Activated T-helper 17 cell treated with anti-CD3 and anti-CD28 coated beads, Interleukin-2, amount 50 U/mL, for 72 hours (primary cell): ENCODE measurements at regions not wholly inside any gene's neighbourhood (a gene's known extent, or its start where the extent isn't known, plus 50 kb on each side); places are given as distances from the start of the nearest gene placed in this dataset.

Experiments
- ATAC-seq: fragments of 150-1000 bp; cut with Tn5 transposase; replicated peaks from 2 replicates; pipeline ENCODE4 v1.10.0; 2021; ENCODE audit warnings: mild to moderate bottlenecking, moderate library complexity
- H3K27ac Mint-ChIP-seq: one replicate; pipeline ENCODE4 v1.8.0; 2022; ENCODE audit warnings: mixed read lengths
- H3K27me3 Mint-ChIP-seq: one replicate; pipeline ENCODE4 v1.8.0; 2022; ENCODE audit warnings: mixed read lengths
- H3K36me3 Mint-ChIP-seq: one replicate; pipeline ENCODE4 v1.8.0; 2022; ENCODE audit warnings: low read depth, mild to moderate bottlenecking, mixed read lengths
- H3K4me1 Mint-ChIP-seq: one replicate; pipeline ENCODE4 v1.8.0; 2022; ENCODE audit warnings: mixed read lengths
- H3K4me3 Mint-ChIP-seq: one replicate; pipeline ENCODE4 v1.8.0; 2022; ENCODE audit warnings: mild to moderate bottlenecking, mixed read lengths
- H3K9me3 Mint-ChIP-seq: one replicate; pipeline ENCODE4 v1.8.0; 2022; ENCODE audit warnings: mixed read lengths

DNA sequence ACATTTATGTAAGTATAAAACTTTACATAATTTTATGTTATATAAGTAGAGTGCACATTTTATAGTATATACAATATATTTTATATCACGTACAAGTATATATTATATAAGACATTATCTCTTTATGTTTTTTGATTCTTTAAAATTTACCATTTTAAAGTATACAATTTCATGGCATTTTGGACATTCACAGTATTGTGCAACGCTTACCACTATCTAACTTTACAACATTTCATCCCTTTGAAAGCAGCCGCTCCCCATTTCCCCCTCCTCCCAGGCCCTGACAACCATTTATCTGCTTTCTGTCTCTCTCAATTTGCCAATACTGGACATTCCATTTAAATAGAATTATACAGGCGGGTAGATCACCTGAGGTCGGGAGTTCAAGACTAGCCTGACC, 512.5 kb downstream of the TSN start:
- Mint-ChIP-seq H3K27ac (no peak overlapping the region), H3K27me3 (no peaks in the 10 kb centered on the region), H3K4me1 (no peaks in the 10 kb centered on the region), H3K9me3 (no peaks in the 10 kb centered on the region), H3K36me3 (no peaks in the 10 kb centered on the region), H3K4me3 (no peak overlapping the region)
- no peak for ATAC-seq

DNA sequence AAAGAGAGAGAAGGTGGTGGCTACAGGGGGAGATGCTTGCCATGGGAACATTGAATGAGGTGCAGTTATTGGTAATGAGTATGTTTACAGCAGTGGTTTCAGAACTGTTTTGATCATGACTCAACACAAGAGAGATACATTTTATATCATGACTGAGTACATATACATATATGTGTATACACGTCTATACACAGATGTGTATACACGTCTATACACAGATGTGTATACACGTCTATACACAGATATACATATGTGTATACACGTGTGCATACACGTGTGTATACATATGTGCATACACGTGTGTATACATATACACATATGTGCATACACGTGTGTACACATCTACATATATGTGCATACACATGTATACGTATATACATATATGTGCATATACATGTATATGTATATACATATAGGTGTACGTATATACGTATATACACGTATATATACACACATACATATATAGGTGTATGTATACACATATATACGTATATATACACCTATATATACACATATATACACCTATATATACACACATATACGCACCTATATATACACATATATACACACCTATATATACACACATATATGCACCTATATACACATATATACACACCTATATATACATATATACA, 518.5 kb downstream of the TSN start:
- Mint-ChIP-seq H3K27ac (no peak overlapping the region), H3K36me3 (no peaks in the 10 kb centered on the region), H3K27me3 (no peaks in the 10 kb centered on the region), H3K4me1 (no peaks in the 10 kb centered on the region), H3K9me3 (peaks cover 4% of the 10 kb centered on the region), H3K4me3 (no peak overlapping the region)
- no peak for ATAC-seq

DNA sequence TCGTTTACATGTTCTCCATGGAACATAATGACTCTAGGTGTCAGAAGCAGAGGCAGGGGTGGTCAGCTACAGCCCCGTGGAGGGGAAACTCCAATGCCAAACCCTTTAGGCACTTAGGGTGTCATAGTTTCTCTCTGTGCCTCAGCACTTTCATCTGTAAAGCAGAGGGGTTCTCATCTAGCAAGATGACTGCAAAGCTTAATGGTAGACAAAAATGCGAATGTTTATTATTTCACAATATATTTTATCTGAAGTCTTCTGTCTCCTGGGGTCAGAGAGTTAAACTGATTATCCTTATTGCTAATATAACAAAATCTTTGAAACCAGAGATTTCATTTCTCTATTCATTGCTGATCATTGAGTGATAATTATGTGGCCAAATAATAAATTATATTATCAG, 522.5 kb downstream of the TSN start:
- Mint-ChIP-seq H3K4me1 (no peaks in the 10 kb centered on the region), H3K27ac (no peak overlapping the region), H3K27me3 (no peaks in the 10 kb centered on the region), H3K9me3 (peaks cover 9% of the 10 kb centered on the region), H3K36me3 (no peaks in the 10 kb centered on the region), H3K4me3 (no peak overlapping the region)
- no peak for ATAC-seq

DNA sequence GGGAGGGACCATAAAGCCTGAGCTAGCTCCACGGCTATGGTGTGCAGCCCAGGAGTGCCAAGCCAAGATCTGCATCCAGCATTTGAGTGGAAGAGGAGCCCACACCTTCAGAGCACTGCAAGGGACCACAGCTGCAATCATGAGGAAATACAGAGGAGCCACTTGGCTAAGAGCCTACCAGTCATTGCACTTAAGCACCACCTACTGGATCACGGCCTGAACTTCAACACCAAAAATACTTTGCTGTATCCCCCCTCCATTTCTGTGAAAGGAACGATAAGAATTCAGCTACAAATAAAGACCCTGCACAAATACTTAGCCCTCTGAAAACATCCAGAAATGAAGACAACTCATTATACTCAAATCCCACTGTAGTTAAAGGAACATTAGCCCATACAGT, 545.3 kb downstream of the TSN start:
- no peak for ATAC-seq
- Mint-ChIP-seq H3K4me1 (no peaks in the 10 kb centered on the region), H3K36me3 (no peaks in the 10 kb centered on the region), H3K4me3 (no peak overlapping the region), H3K27me3 (peaks cover 3% of the 10 kb centered on the region), H3K27ac (no peak overlapping the region), H3K9me3 (peaks cover 16% of the 10 kb centered on the region)

DNA sequence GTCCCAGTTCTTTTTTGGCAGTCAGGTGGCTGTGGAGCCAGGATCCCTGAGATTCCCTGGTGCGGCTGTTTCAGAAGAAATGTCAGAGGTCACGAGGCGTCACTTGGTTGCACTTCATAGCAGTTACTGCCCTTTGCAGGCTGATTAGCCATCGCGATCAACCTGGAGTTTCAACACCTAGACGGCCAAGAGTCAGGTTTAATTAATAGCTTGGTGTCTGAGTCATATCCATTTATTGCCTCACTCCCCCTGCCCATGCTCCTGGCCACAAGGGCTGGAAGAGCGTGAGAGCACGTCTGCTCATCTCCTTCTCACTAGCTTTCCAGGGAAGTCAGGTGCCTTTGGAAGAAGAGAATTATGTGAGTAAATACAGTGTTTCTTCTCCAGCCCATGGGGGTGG, 552.3 kb downstream of the TSN start:
- Mint-ChIP-seq H3K4me1 (no peaks in the 10 kb centered on the region), H3K36me3 (no peaks in the 10 kb centered on the region)

DNA sequence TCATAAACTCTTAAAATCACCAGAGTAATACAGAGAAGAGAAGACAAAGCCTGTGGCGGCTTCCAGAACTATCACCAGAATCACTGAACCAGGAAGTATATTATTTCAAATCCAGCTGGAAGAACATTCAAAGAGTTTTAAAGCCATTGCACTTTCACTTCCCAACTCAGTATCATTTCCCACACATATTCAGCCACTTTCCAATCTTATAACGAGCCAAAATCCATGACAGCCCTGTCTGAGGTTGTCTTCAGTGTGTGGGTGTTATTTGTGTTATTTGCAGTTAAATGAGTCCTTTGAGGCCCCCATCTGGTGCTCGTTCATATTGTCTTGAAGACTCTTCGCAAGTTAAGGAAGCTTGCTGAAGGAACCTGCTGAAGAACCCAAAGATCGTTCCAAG, 559.9 kb downstream of the TSN start:
- H3K4me1 Mint-ChIP-seq, result no peaks in the 10 kb centered on the region
- H3K27ac Mint-ChIP-seq, result no peak overlapping the region
- H3K4me3 Mint-ChIP-seq, result no peak overlapping the region
- peaks cover 8% of the 10 kb centered on the region for H3K9me3 Mint-ChIP-seq
- no peaks in the 10 kb centered on the region for H3K27me3 Mint-ChIP-seq
- H3K36me3 Mint-ChIP-seq, result no peaks in the 10 kb centered on the region
- ATAC-seq, result no peak

More for the DNA sequence above, 552.3 kb downstream of the TSN start:
- Mint-ChIP-seq H3K27me3 (peaks cover 3% of the 10 kb centered on the region), H3K4me3 (no peak overlapping the region), H3K27ac (no peak overlapping the region), H3K9me3 (peaks cover 9% of the 10 kb centered on the region)
- no peak for ATAC-seq

DNA sequence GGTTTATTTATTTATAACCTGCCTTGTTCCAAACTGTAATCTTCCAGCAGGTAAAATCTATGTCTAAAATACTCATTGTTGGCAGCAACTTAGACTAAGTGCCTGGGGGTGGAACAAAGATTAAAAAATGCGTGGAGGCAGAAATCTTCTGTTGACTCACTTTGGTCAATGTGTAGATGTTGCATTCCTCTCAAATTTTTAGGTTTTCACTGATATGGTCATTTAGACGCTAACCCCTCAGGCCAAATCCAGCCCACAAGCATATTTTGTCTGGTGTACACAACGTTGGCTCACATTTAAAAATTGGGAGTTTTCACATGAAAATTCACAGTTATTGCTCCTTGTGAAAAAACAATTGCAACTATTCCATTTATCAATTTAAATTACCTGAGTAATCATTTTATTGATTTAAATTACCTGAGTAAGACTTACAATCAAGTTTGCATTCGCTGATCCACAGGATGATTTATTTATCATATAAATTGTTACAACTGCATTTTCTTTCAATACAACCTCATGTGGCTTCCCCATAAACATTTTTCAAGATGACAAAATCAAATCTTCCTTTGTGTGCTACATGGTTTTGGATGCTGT, 564.2 kb downstream of the TSN start:
- no peaks in the 10 kb centered on the region for H3K36me3 Mint-ChIP-seq
- H3K4me3 Mint-ChIP-seq, result no peak overlapping the region
- no peaks in the 10 kb centered on the region for H3K4me1 Mint-ChIP-seq
- no peak for ATAC-seq
- no peaks in the 10 kb centered on the region for H3K27me3 Mint-ChIP-seq
- H3K27ac Mint-ChIP-seq, result no peak overlapping the region
- peaks cover 11% of the 10 kb centered on the region for H3K9me3 Mint-ChIP-seq

DNA sequence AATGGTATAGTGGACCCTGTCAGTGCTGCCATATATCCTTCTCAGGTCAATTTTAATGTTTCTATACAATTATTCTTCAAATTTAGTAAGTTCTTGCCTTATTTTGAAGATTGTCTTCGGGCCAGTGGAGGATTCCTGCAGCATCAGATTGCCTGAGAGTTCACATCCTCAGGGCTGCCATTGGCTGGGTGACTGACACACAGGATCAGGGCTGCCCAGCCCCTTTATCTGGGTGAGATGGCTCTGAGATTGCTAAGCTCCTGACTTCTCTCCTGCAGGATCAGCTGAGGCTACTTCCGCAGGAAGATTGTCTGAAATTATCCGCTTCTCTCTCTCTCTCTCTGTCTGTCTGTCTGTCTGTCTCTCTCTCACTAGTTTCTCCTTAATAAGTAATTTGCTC, 567.4 kb downstream of the TSN start:
- no peaks in the 10 kb centered on the region for H3K36me3 Mint-ChIP-seq
- H3K4me3 Mint-ChIP-seq, result no peak overlapping the region
- H3K4me1 Mint-ChIP-seq, result no peaks in the 10 kb centered on the region
- ATAC-seq, result no peak
- no peaks in the 10 kb centered on the region for H3K27me3 Mint-ChIP-seq
- no peak overlapping the region for H3K27ac Mint-ChIP-seq
- peaks cover 7% of the 10 kb centered on the region for H3K9me3 Mint-ChIP-seq

DNA sequence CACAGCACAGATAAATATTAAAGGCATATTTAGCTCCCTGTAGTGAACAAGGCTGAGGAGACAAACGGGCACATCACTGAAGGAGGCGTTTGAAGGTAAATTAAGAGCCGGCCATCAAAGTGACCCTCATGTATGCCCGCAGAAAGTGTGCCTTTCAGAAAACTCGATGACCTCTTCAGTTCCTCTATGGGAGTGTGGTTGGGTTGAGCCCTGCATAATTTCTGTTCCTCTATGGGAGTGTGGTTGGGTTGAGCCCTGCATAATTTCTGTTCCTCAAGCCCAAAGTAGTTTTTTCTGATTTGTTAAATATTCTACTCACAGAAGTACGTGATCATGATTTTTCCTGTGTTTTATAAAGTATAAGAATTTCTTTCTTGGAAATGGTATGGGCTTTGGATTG, 568.5 kb downstream of the TSN start:
- no peak for ATAC-seq
- Mint-ChIP-seq H3K36me3 (no peaks in the 10 kb centered on the region), H3K27me3 (no peaks in the 10 kb centered on the region), H3K4me1 (no peaks in the 10 kb centered on the region), H3K4me3 (no peak overlapping the region), H3K27ac (no peak overlapping the region), H3K9me3 (peaks cover 3% of the 10 kb centered on the region)

DNA sequence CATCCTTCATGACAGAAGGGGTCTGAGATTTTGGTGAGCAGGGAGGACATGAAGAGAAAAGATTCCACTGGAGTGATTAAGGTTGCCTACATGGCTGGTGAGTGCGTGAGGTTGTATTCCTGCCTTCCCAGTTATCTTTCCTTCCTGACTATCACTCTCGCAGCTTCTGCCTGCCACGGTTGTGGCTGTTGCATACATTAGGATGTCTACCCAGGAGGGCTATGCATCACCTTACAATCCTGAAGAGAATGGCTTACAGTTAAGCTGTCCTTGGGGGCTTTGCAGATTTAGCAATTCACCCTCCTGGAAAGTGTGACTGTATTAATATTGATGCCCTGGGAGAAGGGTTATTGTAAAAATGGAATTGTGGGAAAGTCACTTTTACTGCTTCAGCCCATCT, 571.0 kb downstream of the TSN start:
- no peaks in the 10 kb centered on the region for H3K36me3 Mint-ChIP-seq
- H3K27ac Mint-ChIP-seq, result no peak overlapping the region
- no peak overlapping the region for H3K4me3 Mint-ChIP-seq
- H3K4me1 Mint-ChIP-seq, result no peaks in the 10 kb centered on the region
- ATAC-seq, result no peak
- no peaks in the 10 kb centered on the region for H3K27me3 Mint-ChIP-seq
- no peaks in the 10 kb centered on the region for H3K9me3 Mint-ChIP-seq

DNA sequence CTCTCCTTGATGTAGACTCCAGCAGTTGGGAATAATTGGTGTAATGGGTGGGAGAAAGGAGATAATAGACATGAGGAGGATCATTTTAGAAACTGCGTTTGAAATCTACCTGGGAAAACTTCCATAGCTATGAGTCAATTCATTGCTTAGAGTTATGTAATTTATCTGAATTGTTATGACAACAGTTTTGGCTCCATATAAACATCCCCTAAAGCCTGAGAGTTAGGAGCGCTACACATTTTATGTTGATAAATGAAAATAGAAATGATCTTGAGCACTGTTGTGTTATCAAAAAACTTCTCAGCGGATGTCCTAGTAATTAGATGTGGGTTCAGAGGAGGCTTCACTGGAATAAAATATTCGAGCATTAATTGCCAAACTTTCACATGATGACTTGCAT, 573.4 kb downstream of the TSN start:
- H3K27me3 Mint-ChIP-seq, result peaks cover 2% of the 10 kb centered on the region
- no peaks in the 10 kb centered on the region for H3K36me3 Mint-ChIP-seq
- ATAC-seq, result no peak

DNA sequence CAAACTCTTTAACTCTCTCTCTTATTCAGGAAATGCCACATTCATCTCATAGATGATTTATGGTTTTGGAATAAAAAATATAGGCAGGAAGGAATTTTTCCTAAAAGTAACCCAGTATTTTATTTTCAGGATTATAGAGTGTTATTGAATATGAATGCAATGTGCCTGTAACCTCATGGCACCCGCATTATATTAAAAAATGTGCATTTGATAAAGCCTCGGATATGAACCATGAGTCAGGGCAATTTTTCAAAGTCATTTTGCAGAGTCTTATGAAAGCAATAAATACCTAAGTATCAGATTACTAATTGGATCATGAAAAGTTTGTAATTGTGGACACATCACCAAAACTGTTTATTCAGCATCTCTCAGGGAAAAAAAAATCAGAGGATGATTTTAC, 573.8 kb downstream of the TSN start:
- Mint-ChIP-seq H3K9me3 (no peaks in the 10 kb centered on the region), H3K4me1 (no peaks in the 10 kb centered on the region), H3K4me3 (no peak overlapping the region), H3K27me3 (peaks cover 3% of the 10 kb centered on the region), H3K27ac (no peak overlapping the region), H3K36me3 (no peaks in the 10 kb centered on the region)
- no peak for ATAC-seq

More for the DNA sequence above, 573.4 kb downstream of the TSN start:
- Mint-ChIP-seq H3K4me3 (no peak overlapping the region), H3K4me1 (no peaks in the 10 kb centered on the region), H3K27ac (no peak overlapping the region), H3K9me3 (no peaks in the 10 kb centered on the region)

DNA sequence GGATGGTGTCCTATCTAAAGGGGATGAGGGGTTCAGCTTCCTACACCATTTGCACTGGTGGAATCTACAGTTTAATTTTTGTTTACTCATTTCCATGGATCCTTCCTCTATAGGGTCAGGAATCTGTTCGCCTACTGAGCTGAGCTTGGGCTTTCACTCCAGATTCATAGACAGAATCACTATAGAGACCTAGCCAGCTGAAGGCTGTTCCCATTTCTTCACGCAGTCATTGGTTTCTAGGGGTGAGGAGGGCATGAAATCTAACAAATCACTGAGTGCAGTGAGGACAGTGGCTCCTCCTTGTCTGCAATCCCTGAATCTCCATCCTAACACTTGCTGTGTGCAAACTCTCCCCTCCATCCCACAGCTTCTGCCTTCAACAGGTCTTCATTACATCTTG, 578.5 kb downstream of the TSN start:
- ATAC-seq, result no peak
- no peak overlapping the region for H3K27ac Mint-ChIP-seq
- H3K4me1 Mint-ChIP-seq, result no peaks in the 10 kb centered on the region
- H3K9me3 Mint-ChIP-seq, result no peaks in the 10 kb centered on the region
- H3K27me3 Mint-ChIP-seq, result peaks cover 3% of the 10 kb centered on the region
- no peak overlapping the region for H3K4me3 Mint-ChIP-seq
- no peaks in the 10 kb centered on the region for H3K36me3 Mint-ChIP-seq

DNA sequence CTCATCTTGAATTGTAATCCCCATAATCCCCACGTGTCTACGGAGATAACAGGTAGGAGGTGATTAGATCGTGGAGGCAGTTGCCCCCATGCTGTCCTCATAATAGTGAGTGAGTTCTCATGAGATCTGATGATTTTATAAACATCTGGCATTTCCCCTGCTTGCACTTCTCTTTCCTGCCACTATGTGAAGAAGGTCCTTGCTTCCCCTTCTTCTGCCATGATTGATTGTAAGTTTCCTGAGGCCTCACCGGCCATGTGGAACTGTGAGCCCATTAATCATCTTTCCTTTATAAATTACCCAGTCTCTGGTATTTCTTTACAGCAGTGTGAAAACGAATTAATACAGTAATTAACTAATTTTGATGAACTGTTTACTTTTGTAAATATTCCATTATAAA, 582.5 kb downstream of the TSN start:
- no peak overlapping the region for H3K27ac Mint-ChIP-seq
- H3K27me3 Mint-ChIP-seq, result peaks cover 3% of the 10 kb centered on the region
- no peaks in the 10 kb centered on the region for H3K9me3 Mint-ChIP-seq
- no peaks in the 10 kb centered on the region for H3K4me1 Mint-ChIP-seq
- no peak for ATAC-seq
- no peak overlapping the region for H3K4me3 Mint-ChIP-seq
- H3K36me3 Mint-ChIP-seq, result no peaks in the 10 kb centered on the region

DNA sequence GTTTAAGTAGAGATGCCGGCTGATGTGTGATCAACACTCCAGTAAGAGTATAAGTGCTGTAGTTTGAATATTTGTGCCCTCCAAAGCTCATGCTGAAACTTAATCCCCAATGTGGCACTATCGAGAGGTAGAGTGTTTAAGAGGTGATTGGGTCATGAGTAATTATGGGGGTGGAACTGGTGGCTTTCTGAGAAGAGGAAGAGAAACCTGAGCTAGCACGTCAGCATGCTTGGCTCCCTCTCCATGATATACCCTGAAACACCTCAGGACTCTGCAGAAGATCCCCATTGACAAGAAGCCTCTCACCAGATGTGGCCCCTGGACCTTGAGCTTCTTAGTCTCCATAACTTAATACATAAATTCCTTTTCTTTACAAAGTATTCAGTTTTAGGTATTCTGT, 584.8 kb downstream of the TSN start:
- Mint-ChIP-seq H3K4me1 (no peaks in the 10 kb centered on the region), H3K27ac (no peak overlapping the region), H3K27me3 (no peaks in the 10 kb centered on the region), H3K9me3 (peaks cover 2% of the 10 kb centered on the region), H3K36me3 (no peaks in the 10 kb centered on the region), H3K4me3 (no peak overlapping the region)
- no peak for ATAC-seq

DNA sequence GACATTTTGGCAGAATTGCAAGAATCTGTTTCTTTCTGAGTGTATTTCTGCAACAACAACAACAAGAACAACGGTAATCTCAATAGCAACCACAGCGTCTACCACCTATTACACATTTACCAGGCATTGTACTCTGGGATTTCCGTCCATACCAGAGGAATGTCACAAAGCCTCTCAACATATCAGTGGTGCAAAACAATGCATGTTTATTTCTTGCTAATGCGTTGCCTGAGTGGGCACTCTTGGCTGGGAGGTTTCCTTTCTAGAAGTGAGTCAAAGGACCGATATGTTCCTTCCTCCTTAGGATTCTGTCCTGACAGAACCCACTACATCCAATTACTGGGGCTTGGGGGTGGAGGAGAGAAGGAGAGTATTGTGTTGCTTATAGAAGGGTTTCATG, 585.6 kb downstream of the TSN start:
- no peak overlapping the region for H3K4me3 Mint-ChIP-seq
- H3K9me3 Mint-ChIP-seq, result peaks cover 5% of the 10 kb centered on the region
- H3K4me1 Mint-ChIP-seq, result no peaks in the 10 kb centered on the region
- ATAC-seq, result no peak
- no peaks in the 10 kb centered on the region for H3K27me3 Mint-ChIP-seq
- H3K27ac Mint-ChIP-seq, result no peak overlapping the region
- H3K36me3 Mint-ChIP-seq, result no peaks in the 10 kb centered on the region
